ENCODE measurements at regions not wholly inside any gene's neighbourhood (a gene's known extent, or its start where the extent isn't known, plus 50 kb on each side); places are given as distances from the start of the nearest gene placed in this dataset.

- TF ChIP-seq ZNF274 (IDR thresholded peaks at IDR 0.05; ENCODE audit: low read depth, low read length) (no peak), YY1 (IDR thresholded peaks at IDR 0.05; ENCODE audit: insufficient read depth, insufficient read length) (no peak)
Observed at GRCh38 chr10:33899578-33900531, 565.4 kb upstream of the NRP1 start.

Data from NT2/D1 (cell line).